GM23338 (cell line): ENCODE measurements at regions not wholly inside any gene's neighbourhood (a gene's known extent, or its start where the extent isn't known, plus 50 kb on each side); places are given as distances from the start of the nearest gene placed in this dataset.

Experiments used
- ATAC-seq: fragments of 200-7000 bp; cut with Tn5 transposase; 3 replicates; pipeline ENCODE4 v1.9.1; 2020
- DNase-seq: peaks from one replicate; pipeline ENCODE4 v3.0.0-alpha.2; 2015; ENCODE audit warnings: low spot score
- H2AFZ ChIP-seq: fragments of 200-600 bp; sonication (generic); 2 replicates; pipeline ENCODE4 v1.8.0; 2016; ENCODE audit warnings: antibody characterized with exemption, mild to moderate bottlenecking, moderate library complexity
- H3F3A ChIP-seq: fragments of 200-600 bp; sonication (generic); replicated peaks from 2 replicates; pipeline ENCODE4 v1.8.0; 2017; ENCODE audit warnings: antibody characterized with exemption, mixed run types, low read depth
- H3K27ac ChIP-seq: fragments of 200-600 bp; sonication (generic); 2 replicates; pipeline ENCODE4 v1.6.1; 2016; ENCODE audit warnings: low read depth
- H3K27me3 ChIP-seq: fragments of 200-600 bp; sonication (generic); 2 replicates; pipeline ENCODE4 v1.8.0; 2016; ENCODE audit warnings: mild to moderate bottlenecking, mixed run types, moderate library complexity; ENCODE audit not compliant: insufficient read depth
- H3K36me3 ChIP-seq: fragments of 200-600 bp; sonication (generic); 2 replicates; pipeline ENCODE4 v1.8.0; 2016; ENCODE audit warnings: mild to moderate bottlenecking; ENCODE audit not compliant: insufficient read depth
- H3K4me1 ChIP-seq: fragments of 200-600 bp; sonication (generic); 2 replicates; pipeline ENCODE4 v1.8.0; 2016; ENCODE audit warnings: mild to moderate bottlenecking, moderate library complexity; ENCODE audit not compliant: insufficient read depth
- H3K4me2 ChIP-seq: fragments of 200-600 bp; sonication (generic); 2 replicates; pipeline ENCODE4 v1.7.1; 2017; ENCODE audit warnings: mixed run types
- H3K4me3 ChIP-seq: fragments of 200-600 bp; sonication (generic); 2 replicates; pipeline ENCODE4 v1.6.1; 2016; ENCODE audit warnings: mixed run types
- H3K79me2 ChIP-seq: fragments of 200-600 bp; sonication (generic); replicated peaks from 2 replicates; pipeline ENCODE4 v1.8.0; 2017; ENCODE audit warnings: mild to moderate bottlenecking; ENCODE audit not compliant: insufficient read depth
- H3K9me2 ChIP-seq: fragments of 200-600 bp; sonication (generic); 2 replicates; pipeline ENCODE4 v1.8.0; 2017; ENCODE audit not compliant: insufficient read depth
- H4K20me1 ChIP-seq: fragments of 200-600 bp; sonication (generic); replicated peaks from 2 replicates; pipeline ENCODE4 v1.8.0; 2017; ENCODE audit warnings: mild to moderate bottlenecking; ENCODE audit not compliant: insufficient read depth
- H3K27ac Mint-ChIP-seq: 2 replicates; pipeline ENCODE4 v1.8.0; 2020; ENCODE audit warnings: inconsistent platforms, mild to moderate bottlenecking, moderate library complexity, mixed read lengths
- H3K27me3 Mint-ChIP-seq: 3 replicates; pipeline ENCODE4 v1.8.0; 2022; ENCODE audit warnings: low read depth, mild to moderate bottlenecking, moderate library complexity, mixed read lengths, inconsistent platforms; ENCODE audit not compliant: insufficient read depth, poor library complexity
- H3K36me3 Mint-ChIP-seq: 3 replicates; pipeline ENCODE4 v1.8.0; 2021; ENCODE audit warnings: low read depth, mild to moderate bottlenecking, inconsistent platforms, moderate library complexity, mixed read lengths
- H3K4me1 Mint-ChIP-seq: 3 replicates; pipeline ENCODE4 v1.8.0; 2020; ENCODE audit warnings: mild to moderate bottlenecking, inconsistent platforms, mixed read lengths
- H3K4me3 Mint-ChIP-seq: 3 replicates; pipeline ENCODE4 v1.8.0; 2021; ENCODE audit warnings: moderate library complexity, mild to moderate bottlenecking, inconsistent platforms, mixed read lengths
- H3K9me3 Mint-ChIP-seq: 3 replicates; pipeline ENCODE4 v1.8.0; 2020; ENCODE audit warnings: moderate library complexity, mild to moderate bottlenecking, inconsistent platforms, mixed read lengths
- CREB1 ChIP-seq: fragments of 250-450 bp; sonication (Bioruptor Pico); IDR thresholded peaks from 2 replicates; pipeline ENCODE4 v1.5.0; 2020; ENCODE audit warnings: low read depth, mild to moderate bottlenecking, moderate library complexity
- ETS1 ChIP-seq: IDR thresholded peaks from 2 replicates; pipeline ENCODE4 v1.6.1; 2016; ENCODE audit warnings: antibody characterized with exemption
- REST ChIP-seq: IDR thresholded peaks from one replicate; pipeline ENCODE4 v1.6.1; 2018; ENCODE audit warnings: antibody characterized with exemption; ENCODE audit not compliant: unreplicated experiment
- STAT1 ChIP-seq: IDR thresholded peaks from one replicate; pipeline ENCODE4 v1.6.1; 2016; ENCODE audit warnings: antibody characterized with exemption; ENCODE audit not compliant: unreplicated experiment
- ZNF462 ChIP-seq: fragments of 250-450 bp; sonication (Bioruptor Pico); IDR thresholded peaks from 2 replicates; pipeline ENCODE4 v1.5.0; 2020; ENCODE audit warnings: mild to moderate bottlenecking, moderate library complexity

GRCh38 chr16:82311528-82311927, 141.5 kb upstream of the MPHOSPH6 start:
- no peaks in the 10 kb centered on the region for H3K36me3 ChIP-seq
- no peak for ATAC-seq
- H3K4me2 ChIP-seq: no peak overlapping the region
- no peak overlapping the region for H3K4me3 Mint-ChIP-seq
- H3K79me2 ChIP-seq: no peaks in the 10 kb centered on the region
- H3K4me1 ChIP-seq: no peaks in the 10 kb centered on the region
- no peaks in the 10 kb centered on the region for H4K20me1 ChIP-seq
- H3K27ac ChIP-seq: no peak overlapping the region
- H3K4me1 Mint-ChIP-seq: no peaks in the 10 kb centered on the region
- TF ChIP-seq ETS1 (no peak), ZNF462 (no peak), STAT1 (no peak), REST (no peak), CREB1 (CRISPR knock-in tag) (no peak)
- no peaks in the 10 kb centered on the region for H3K27me3 Mint-ChIP-seq
- H3K27me3 ChIP-seq: no peaks in the 10 kb centered on the region
- H3K27ac Mint-ChIP-seq: no peak overlapping the region
- no peaks in the 10 kb centered on the region for H3K9me3 Mint-ChIP-seq
- H3F3A ChIP-seq: no peaks in the 10 kb centered on the region
- H3K4me3 ChIP-seq: no peak overlapping the region
- H3K36me3 Mint-ChIP-seq: no peaks in the 10 kb centered on the region
- H2AFZ ChIP-seq: no peak overlapping the region
- peaks cover 7% of the 10 kb centered on the region; the same call in 1 of the 2 replicates for H3K9me2 ChIP-seq
- DNase-seq: no peak
